GM21786 (cell line): ENCODE measurements at regions not wholly inside any gene's neighbourhood (a gene's known extent, or its start where the extent isn't known, plus 50 kb on each side); places are given as distances from the start of the nearest gene placed in this dataset.
"Not testable (repeated sequence)": the region's sequence is repeated elsewhere in the genome, so short reads cannot be mapped to it uniquely, and the experiment has no call there.

Source experiments
- ATAC-seq: cut with Tn5 transposase; IDR thresholded peaks from one replicate; pipeline ENCODE4 v1.9.1; 2021; ENCODE audit not compliant: unreplicated experiment

DNA sequence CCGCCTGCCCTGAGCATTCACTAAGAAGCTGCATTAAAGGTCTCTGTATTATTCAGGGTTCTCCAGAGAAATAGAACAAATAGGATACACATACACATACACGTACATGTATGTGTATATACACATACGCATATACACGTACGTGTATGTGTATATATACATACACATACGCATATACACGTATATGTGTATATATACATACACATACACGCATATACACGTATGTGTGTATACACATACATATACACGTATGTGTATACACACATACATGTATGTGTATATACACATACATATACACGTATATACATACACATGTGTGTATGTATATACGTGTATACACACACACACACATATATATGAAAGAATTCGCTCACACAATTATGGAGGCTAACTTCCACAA lies 108.9 kb upstream of the BARHL2 start:
- ATAC-seq = no peak

DNA sequence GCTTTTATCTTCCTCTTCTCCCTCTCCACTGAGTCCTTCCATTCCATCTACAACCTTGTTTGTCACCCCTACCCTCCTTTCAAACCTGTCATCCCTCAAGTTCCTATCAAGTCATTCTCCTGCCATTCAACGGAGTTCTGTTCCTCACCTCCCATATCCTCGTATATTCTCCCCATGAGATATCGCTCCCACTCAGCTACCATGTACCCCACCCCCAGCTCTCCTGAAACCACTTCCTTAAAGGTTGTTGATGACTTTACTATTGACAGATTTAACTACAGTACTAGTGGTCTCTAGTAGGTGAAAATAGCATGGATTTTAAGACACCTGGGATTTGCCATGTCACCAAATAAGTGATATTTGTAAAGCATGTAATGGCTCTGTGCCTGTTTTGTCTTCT lies 107.4 kb upstream of the BARHL2 start:
- ATAC-seq = no peak

DNA sequence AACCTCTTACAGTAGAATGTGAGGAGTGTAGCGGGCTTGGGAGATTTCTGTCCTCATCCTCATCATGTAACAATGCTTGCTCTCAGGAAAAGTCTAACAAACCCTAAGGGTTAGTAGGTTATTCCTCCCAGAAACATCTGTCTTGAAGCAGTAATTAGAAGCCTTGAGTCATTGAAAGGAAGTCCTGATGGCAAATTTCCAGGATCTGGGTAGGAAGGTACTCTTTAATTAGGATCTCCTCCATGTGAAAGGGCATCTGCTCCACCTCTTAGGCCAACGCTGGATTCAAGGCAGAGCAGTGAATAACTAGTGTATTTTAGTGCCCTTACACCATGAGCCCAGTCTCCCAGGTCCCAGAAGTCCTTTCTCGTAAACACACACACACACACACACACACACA lies 106.6 kb upstream of the BARHL2 start:
- no peak for ATAC-seq

GRCh38 chr1:90821788-90822359 lies 104.8 kb upstream of the BARHL2 start:
- no peak for ATAC-seq

GRCh38 chr1:90821152-90821787 lies 104.2 kb upstream of the BARHL2 start:
- no peak for ATAC-seq

- ATAC-seq = no peak
Observed at GRCh38 chr1:90820745-90821144, 103.6 kb upstream of the BARHL2 start.

DNA sequence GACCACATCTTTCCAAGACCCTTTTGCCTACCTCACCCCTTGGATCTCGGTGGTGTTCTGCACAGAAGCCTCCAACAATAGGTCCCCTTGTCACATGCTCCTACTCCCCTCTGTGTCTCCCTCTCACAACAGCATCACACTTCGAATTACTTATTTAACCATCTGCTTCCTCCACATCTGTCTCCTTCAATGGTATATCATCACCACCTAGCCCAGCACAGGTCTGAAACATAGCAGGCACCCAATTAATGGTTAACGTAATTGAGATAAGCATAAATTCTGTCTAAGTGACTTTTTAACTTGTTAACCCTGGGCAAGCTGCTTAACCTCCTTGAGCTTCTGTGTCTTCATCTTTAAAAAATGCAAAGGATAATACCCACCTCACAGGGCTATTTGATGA lies 100.3 kb upstream of the BARHL2 start:
- no peak for ATAC-seq

GRCh38 chr1:90812237-90812636 lies 95.1 kb upstream of the BARHL2 start:
- not testable (repeated sequence) for ATAC-seq

GRCh38 chr1:90811444-90811950 lies 94.4 kb upstream of the BARHL2 start:
- not testable (repeated sequence) for ATAC-seq

DNA sequence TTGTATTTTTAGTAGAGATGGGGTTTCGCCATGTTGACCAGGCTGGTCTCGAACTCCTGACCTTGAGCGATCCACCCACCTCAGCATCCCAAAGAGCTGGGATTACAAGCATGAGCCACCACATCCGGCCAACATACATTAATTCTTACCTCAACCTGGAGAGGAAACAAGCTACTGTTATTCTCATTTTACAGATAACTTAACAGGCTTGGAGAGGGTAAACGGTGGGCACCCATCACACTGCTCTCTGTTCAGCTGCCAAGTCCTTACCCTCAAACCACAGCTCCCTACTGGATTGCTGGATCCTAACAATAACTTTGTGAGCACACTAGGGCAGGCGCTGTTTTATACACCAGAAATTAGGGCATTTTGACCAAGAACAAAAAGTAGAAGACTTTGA lies 93.6 kb upstream of the BARHL2 start:
- no peak for ATAC-seq

- no peak for ATAC-seq
Observed at GRCh38 chr1:90809996-90810395, 92.9 kb upstream of the BARHL2 start.

GRCh38 chr1:90809093-90809492 lies 92.0 kb upstream of the BARHL2 start:
- ATAC-seq = no peak

- no peak for ATAC-seq
Observed at GRCh38 chr1:90807329-90807728, 90.2 kb upstream of the BARHL2 start.

DNA sequence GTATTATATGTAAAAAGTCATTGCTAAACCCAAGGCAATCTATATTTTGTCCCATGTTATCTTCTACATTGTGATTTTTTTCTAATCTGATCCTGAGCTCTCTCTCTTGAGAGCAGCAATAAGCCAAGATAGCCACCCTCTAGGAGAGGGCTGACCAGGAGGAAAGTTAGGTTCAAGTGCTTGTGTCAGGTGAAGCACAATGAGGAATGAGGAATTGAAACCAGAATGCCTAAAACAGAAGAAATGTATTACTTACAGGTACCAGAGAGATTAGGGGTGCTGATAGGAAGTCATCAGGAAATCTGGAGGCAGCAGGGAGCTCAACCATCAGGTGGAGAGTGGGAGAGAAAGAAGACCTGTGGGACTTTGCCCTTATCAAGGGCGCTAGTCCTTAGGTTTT lies 85.5 kb upstream of the BARHL2 start:
- no peak for ATAC-seq

DNA sequence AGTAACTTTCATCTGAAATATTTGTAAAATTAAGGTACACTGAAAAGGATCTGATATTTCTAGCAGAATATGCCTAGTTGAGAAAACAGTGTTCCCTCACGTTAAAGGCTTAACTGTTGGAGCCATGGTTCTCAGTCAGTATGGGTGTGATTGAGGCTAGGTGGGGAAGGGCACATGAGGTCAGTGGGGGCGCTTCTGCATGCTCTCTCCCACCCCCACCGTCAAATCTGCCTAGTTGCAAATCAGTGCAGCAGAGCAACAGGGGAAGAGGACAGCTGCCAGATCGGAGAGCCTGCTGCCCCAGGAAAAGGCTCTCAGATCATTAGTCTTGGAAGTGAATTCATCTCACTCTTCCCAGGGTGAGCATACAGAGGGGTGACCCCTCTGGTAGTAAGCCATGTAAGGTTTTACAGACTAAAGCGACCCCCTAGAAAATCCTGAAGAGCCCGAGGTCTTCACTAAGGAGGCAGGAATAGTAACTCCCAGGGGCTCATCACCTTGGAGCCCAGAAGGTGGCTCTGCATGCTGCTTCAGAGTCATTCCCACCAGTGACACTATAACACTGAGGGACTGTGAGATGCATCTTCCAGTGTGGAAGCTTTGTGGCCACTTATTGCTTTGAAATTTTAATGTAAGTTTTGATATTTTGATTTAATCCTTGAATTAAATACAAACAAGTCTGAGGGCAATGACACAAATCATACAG lies 83.1 kb upstream of the BARHL2 start:
- ATAC-seq = no peak

- ATAC-seq = no peak
Observed at GRCh38 chr1:90799326-90799725, 82.2 kb upstream of the BARHL2 start.

DNA sequence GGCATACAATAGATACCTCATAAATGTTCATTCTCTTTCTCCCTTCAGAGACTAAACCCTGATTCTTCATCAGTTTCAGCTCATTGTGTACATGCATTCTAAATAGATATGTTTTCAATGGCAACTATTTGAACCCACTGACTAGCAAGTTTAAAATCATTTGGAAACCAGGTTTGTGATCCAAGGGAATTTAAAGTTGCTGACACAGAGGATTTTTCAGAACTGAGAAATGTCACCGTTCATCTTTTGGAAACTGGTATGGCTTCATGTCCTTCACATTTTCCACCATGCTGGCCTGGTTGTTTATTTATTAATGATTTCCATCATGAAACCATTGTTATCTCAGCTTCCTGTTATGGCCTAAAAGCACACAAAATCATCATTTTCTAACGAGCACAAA lies 81.8 kb upstream of the BARHL2 start:
- ATAC-seq = no peak

DNA sequence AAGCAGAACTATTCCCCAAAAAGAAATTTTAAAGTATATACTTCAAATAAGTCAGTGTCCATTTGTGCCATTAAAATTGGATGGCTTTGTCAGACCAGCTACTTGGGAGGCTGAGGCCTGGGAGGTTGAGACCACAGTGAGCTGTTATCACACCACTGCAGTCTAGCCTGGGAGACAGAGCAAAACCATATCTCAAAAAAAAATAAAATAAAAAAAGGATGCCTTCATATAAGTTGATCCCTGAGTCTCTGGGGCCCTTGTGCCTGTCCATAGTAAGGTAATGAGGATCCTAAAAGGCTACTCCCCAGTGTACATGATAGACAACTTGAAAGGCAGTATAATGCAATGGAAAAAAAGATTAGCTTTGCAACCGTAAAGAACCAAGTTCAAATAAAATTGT lies 81.2 kb upstream of the BARHL2 start:
- ATAC-seq = no peak

DNA sequence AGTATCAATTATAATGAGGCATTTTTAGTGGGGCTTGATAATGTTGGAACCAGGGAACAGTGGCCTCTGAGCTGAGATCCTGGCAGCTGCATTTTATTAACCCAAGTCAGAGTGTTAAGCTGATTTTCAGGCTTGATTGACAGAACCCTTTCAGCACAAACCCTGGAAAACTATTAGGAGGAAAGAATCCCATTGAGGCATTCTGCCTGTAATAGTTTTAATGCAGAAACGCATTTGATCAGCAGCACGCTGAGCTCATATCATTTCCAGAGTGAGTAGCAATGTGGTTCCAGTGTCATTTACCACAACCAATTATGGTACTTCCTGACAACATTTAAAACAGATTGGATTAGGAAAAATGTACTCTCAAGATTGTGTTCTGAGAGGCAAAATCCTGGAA lies 78.3 kb upstream of the BARHL2 start:
- no peak for ATAC-seq

GRCh38 chr1:90786709-90787108 lies 69.6 kb upstream of the BARHL2 start:
- no peak for ATAC-seq

- no peak for ATAC-seq
Observed at GRCh38 chr1:90784186-90784847, 67.2 kb upstream of the BARHL2 start.

DNA sequence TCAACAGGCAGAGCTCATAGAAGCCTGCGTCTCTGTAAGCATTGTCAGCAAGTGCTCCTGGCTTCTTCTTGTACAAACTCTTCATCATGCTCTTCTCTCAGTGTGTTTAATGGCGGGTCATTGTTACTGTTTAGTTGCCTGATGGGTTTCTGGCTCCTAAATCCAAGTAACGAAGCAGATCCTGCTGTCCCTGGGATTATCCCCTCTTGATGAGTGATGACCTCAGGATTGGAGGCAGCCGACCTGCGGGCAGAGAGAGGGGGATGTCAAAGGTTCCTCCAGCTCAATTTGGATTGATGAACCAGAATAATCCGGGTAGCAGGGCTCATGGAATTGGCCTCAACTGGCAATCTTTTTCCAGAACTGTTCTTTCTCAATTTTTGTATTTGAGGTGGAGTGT lies 66.1 kb upstream of the BARHL2 start:
- ATAC-seq = no peak
